AG04449 (cell line): ENCODE measurements at regions not wholly inside any gene's neighbourhood (a gene's known extent, or its start where the extent isn't known, plus 50 kb on each side); places are given as distances from the start of the nearest gene placed in this dataset.

Experiments
- CTCF ChIA-PET: fragments of 350-600 bp; formaldehyde crosslinking; extraction: SDS; loops from one replicate; lab custom pipeline; 2021; ENCODE audit warnings: antibody characterized with exemption; lab: Yijun Ruan, JAX
- POLR2A ChIA-PET: fragments of 400-600, 350-600 bp; formaldehyde crosslinking; extraction: SDS; loops from one replicate; lab custom pipeline; 2020; ENCODE audit warnings: antibody characterized with exemption, inconsistent platforms; lab: Yijun Ruan, JAX
- DNase-seq: peaks from one replicate; pipeline ENCODE4 v3.0.0-alpha.2; 2010; ENCODE audit warnings: low read depth, low spot score
- H3K4me3 ChIP-seq: 2 replicates; pipeline ENCODE4 v1.5.1; 2011; ENCODE audit warnings: low read depth, mild to moderate bottlenecking, control low read depth, low read length
- CTCF ChIP-seq: IDR thresholded peaks from one replicate; pipeline ENCODE4 v1.5.1; 2011; ENCODE audit warnings: mild to moderate bottlenecking, moderate library complexity, low read length, control low read depth, inconsistent platforms; ENCODE audit not compliant: insufficient read depth; ENCODE audit errors: missing control alignments

- TF ChIP-seq CTCF: no peak
- POLR2A ChIA-PET: no interaction called here
- CTCF ChIA-PET: no interaction called here
- DNase-seq: no peak
- H3K4me3 ChIP-seq: no peak overlapping the region
Measured at GRCh38 chr14:81931828-81932227, 398.2 kb upstream of the SEL1L start.

DNA sequence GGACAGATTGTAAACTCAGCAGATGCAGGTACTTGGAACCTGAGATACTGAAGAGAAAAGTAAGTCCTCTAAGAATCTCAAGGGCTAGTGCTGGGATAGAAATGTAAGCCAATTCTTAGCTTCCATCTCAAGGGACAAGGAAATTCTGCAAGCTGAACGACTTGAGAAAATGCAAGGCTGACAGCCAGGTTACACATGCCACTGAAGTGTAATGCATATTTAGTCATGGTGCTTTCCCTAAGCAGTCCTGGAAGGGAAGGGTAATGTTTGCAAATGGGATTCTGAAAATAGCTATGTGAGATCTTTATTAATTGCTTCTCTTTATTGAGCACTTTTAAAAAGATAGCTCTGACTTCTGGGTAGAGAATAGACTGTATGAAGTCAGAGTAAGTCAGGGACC, 402.7 kb upstream of the SEL1L start:
- no peak overlapping the region for H3K4me3 ChIP-seq
- ChIA-PET CTCF (no interaction called here), POLR2A (no interaction called here)
- TF ChIP-seq CTCF: no peak
- DNase-seq: no peak

- CTCF ChIA-PET: no interaction called here
- DNase-seq: no peak
- no peak overlapping the region for H3K4me3 ChIP-seq
- no peak for TF ChIP-seq CTCF
- POLR2A ChIA-PET: no interaction called here
Measured at GRCh38 chr14:81936902-81937301, 403.2 kb upstream of the SEL1L start.

DNA sequence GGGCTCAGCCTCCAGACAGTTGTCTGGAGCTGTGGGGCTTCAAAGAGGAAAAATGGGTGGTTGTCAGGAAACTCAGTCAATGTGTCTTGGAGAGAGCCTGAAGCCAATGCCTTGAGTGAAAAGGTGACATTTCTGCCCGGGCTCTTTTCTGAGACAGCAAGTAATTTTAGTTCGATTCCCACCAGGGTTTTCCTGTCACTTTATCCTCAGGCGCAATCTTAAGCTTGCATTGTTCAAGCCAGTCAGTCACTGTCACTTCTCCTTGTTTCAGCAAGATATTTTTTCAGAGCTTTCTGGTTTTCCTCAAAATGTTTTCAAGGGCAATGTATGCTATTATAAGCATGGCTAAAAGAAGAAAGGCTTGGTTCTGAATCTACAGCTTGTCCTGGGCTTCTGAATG, 404.7 kb upstream of the SEL1L start:
- DNase-seq: no peak
- TF ChIP-seq CTCF: no peak
- POLR2A ChIA-PET: no interaction called here
- H3K4me3 ChIP-seq: no peak overlapping the region
- CTCF ChIA-PET: no interaction called here

DNA sequence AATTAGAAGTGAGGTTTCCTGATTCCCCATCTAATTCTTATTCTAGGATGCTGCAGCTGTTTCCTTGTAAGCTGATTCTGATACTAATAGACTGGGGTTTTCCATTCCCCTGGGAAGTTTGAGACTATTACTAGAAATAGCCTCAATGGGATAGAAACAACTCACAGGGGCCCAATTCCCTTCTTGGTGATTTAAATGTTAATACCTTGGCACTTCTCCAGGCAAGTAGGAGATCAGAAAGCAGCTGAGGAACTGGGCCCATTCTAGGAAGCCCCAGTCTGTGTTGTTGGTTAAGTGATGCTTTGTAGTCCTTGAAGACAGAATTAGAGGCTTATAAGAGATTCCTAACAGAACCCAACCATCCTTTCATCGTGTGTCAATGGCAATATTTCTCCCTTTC, 407.0 kb upstream of the SEL1L start:
- H3K4me3 ChIP-seq: no peak overlapping the region
- no peak for DNase-seq
- POLR2A ChIA-PET: no interaction called here
- TF ChIP-seq CTCF: no peak
- CTCF ChIA-PET: no interaction called here

- ChIA-PET CTCF (no interaction called here), POLR2A (no interaction called here)
Measured at GRCh38 chr14:81942071-81942470, 408.4 kb upstream of the SEL1L start.

More at GRCh38 chr14:81942071-81942470, 408.4 kb upstream of the SEL1L start:
- no peak overlapping the region for H3K4me3 ChIP-seq
- no peak for TF ChIP-seq CTCF
- no peak for DNase-seq
